Liver (tissue), 3 donors: ENCODE measurements at regions not wholly inside any gene's neighbourhood (a gene's known extent, or its start where the extent isn't known, plus 50 kb on each side); places are given as distances from the start of the nearest gene placed in this dataset.

Source experiments
- FOXA1 ChIP-seq: IDR thresholded peaks from 2 replicates; pipeline ENCODE4 v1.6.1; 2016; ENCODE audit warnings: antibody characterized with exemption
- HNF4G ChIP-seq: IDR thresholded peaks from 2 replicates; pipeline ENCODE4 v1.6.1; 2016; ENCODE audit warnings: antibody characterized with exemption
- RAD21 ChIP-seq, 2 donors: IDR thresholded peaks; 2 replicates each; pipeline ENCODE4 v1.6.1; 2016; ENCODE audit warnings: antibody characterized with exemption in 2 of 2, mild to moderate bottlenecking in 2 of 2
- TAF1 ChIP-seq: conservative IDR thresholded peaks from 2 replicates; pipeline ENCODE4 v1.6.1; 2016; ENCODE audit warnings: antibody characterized with exemption, mild to moderate bottlenecking
- YY1 ChIP-seq: IDR thresholded peaks from 2 replicates; pipeline ENCODE4 v1.6.1; 2016; ENCODE audit warnings: antibody characterized with exemption, mild to moderate bottlenecking
- TF ChIP-seq, protein P1 (sequence below): fragments of 150-350 bp; IDR thresholded peaks from 2 replicates; pipeline ENCODE4 v1.5.1; 2017; ENCODE audit warnings: improper control_type of control experiment, low read depth, low read length; ENCODE audit not compliant: missing input control
- TF ChIP-seq, protein P2 (sequence below): IDR thresholded peaks from 2 replicates; pipeline ENCODE4 v1.6.1; 2016; ENCODE audit warnings: antibody characterized with exemption
- TF ChIP-seq, protein P3 (sequence below): IDR thresholded peaks from 2 replicates; pipeline ENCODE4 v1.6.1; 2016; ENCODE audit warnings: antibody characterized with exemption
- TF ChIP-seq, protein P4 (sequence below): IDR thresholded peaks from 2 replicates; pipeline ENCODE4 v1.6.1; 2016; ENCODE audit warnings: antibody characterized with exemption, mild to moderate bottlenecking
- donor health status: healthy.
- donor health status: healthy.

DNA sequence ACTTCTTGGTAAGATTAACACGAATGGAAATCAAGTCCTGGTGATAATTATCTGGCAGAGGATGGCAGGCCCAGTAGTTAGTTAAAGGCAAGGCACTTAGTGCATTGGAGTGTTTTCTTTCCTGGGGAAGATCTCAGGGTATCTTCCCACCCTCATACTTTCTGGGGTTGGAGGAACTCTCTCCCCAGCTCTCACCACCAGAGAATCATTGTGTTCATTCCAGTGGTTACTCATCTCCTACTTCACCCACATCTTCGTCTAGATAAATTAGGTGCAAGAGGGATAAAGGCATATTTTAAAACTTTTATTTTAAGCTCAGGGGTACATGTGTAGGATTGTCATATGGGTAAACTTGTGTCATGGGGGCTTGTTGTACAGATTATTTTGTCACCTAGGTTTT is 67.5 kb upstream of the SH3RF1 start:
- no peak for TF ChIP-seq FOXA1
- TF ChIP-seq, protein P1, sequence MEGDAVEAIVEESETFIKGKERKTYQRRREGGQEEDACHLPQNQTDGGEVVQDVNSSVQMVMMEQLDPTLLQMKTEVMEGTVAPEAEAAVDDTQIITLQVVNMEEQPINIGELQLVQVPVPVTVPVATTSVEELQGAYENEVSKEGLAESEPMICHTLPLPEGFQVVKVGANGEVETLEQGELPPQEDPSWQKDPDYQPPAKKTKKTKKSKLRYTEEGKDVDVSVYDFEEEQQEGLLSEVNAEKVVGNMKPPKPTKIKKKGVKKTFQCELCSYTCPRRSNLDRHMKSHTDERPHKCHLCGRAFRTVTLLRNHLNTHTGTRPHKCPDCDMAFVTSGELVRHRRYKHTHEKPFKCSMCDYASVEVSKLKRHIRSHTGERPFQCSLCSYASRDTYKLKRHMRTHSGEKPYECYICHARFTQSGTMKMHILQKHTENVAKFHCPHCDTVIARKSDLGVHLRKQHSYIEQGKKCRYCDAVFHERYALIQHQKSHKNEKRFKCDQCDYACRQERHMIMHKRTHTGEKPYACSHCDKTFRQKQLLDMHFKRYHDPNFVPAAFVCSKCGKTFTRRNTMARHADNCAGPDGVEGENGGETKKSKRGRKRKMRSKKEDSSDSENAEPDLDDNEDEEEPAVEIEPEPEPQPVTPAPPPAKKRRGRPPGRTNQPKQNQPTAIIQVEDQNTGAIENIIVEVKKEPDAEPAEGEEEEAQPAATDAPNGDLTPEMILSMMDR = no peak
- no peak for TF ChIP-seq TAF1
- TF ChIP-seq, protein P2, sequence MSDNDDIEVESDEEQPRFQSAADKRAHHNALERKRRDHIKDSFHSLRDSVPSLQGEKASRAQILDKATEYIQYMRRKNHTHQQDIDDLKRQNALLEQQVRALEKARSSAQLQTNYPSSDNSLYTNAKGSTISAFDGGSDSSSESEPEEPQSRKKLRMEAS = no peak
- TF ChIP-seq RAD21 (IDR thresholded peaks at IDR 0.05) = no peak
- no peak for TF ChIP-seq HNF4G
- TF ChIP-seq YY1 = no peak
- TF ChIP-seq, protein P3, sequence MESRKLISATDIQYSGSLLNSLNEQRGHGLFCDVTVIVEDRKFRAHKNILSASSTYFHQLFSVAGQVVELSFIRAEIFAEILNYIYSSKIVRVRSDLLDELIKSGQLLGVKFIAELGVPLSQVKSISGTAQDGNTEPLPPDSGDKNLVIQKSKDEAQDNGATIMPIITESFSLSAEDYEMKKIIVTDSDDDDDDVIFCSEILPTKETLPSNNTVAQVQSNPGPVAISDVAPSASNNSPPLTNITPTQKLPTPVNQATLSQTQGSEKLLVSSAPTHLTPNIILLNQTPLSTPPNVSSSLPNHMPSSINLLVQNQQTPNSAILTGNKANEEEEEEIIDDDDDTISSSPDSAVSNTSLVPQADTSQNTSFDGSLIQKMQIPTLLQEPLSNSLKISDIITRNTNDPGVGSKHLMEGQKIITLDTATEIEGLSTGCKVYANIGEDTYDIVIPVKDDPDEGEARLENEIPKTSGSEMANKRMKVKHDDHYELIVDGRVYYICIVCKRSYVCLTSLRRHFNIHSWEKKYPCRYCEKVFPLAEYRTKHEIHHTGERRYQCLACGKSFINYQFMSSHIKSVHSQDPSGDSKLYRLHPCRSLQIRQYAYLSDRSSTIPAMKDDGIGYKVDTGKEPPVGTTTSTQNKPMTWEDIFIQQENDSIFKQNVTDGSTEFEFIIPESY = no peak
- TF ChIP-seq, protein P4, sequence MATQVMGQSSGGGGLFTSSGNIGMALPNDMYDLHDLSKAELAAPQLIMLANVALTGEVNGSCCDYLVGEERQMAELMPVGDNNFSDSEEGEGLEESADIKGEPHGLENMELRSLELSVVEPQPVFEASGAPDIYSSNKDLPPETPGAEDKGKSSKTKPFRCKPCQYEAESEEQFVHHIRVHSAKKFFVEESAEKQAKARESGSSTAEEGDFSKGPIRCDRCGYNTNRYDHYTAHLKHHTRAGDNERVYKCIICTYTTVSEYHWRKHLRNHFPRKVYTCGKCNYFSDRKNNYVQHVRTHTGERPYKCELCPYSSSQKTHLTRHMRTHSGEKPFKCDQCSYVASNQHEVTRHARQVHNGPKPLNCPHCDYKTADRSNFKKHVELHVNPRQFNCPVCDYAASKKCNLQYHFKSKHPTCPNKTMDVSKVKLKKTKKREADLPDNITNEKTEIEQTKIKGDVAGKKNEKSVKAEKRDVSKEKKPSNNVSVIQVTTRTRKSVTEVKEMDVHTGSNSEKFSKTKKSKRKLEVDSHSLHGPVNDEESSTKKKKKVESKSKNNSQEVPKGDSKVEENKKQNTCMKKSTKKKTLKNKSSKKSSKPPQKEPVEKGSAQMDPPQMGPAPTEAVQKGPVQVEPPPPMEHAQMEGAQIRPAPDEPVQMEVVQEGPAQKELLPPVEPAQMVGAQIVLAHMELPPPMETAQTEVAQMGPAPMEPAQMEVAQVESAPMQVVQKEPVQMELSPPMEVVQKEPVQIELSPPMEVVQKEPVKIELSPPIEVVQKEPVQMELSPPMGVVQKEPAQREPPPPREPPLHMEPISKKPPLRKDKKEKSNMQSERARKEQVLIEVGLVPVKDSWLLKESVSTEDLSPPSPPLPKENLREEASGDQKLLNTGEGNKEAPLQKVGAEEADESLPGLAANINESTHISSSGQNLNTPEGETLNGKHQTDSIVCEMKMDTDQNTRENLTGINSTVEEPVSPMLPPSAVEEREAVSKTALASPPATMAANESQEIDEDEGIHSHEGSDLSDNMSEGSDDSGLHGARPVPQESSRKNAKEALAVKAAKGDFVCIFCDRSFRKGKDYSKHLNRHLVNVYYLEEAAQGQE = no peak
